Omental fat pad (tissue), 3 donors: ENCODE measurements at regions not wholly inside any gene's neighbourhood (a gene's known extent, or its start where the extent isn't known, plus 50 kb on each side); places are given as distances from the start of the nearest gene placed in this dataset.

ENCODE experiments used
- ATAC-seq: fragments of 150-250 bp; one replicate; pipeline ENCODE4 v1.9.1; 2016; ENCODE audit warnings: mild to moderate bottlenecking, moderate library complexity; ENCODE audit not compliant: low FRiP score
- DNase-seq: peaks from one replicate; pipeline ENCODE4 v3.0.0-alpha.2; 2019; ENCODE audit warnings: low spot score
- TF ChIP-seq, protein P1 (sequence below), 3 donors: fragments of 450-650 bp; IDR thresholded peaks; one replicate each; pipeline ENCODE4 v1.5.1; 2016 to 2017; ENCODE audit warnings: antibody characterized with exemption in 3 of 3, mild to moderate bottlenecking in 3 of 3, moderate library complexity in 2 of 3

DNA sequence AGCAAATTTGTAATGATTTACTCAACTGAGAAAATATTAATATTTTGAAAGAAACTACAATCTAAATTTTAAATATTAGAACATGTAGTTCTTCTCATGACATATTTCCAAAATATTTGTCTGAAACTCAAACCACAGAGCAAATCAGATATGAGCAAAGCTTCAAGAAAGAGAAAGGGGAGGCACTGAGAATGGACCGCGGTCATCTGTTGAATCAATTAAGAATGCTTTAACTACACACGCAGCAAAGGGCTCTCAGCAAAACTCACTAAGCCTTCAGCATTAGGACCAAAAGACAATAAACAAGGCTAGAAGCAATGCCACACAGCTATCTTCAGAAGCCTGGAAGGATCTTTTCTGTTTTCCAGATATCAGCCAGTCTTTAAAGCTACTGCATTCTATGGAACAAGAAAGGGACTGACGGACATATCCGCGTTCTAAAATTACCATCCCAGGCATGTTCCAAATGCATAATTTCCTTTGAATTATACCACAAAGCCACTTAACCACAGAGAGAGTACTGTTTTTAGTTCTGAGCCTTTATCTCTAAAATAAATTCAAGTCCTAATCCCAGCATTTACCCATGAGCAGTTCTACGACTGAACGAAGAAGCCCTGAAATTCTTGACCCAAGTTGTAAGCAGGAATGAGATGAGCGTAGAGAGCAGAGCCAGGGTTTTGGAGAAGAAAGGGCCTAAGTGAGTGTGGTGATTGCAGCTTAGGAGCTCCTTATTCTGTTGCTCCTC, 513.5 kb downstream of the AGTPBP1 start:
- ATAC-seq: no peak
- TF ChIP-seq, protein P1, sequence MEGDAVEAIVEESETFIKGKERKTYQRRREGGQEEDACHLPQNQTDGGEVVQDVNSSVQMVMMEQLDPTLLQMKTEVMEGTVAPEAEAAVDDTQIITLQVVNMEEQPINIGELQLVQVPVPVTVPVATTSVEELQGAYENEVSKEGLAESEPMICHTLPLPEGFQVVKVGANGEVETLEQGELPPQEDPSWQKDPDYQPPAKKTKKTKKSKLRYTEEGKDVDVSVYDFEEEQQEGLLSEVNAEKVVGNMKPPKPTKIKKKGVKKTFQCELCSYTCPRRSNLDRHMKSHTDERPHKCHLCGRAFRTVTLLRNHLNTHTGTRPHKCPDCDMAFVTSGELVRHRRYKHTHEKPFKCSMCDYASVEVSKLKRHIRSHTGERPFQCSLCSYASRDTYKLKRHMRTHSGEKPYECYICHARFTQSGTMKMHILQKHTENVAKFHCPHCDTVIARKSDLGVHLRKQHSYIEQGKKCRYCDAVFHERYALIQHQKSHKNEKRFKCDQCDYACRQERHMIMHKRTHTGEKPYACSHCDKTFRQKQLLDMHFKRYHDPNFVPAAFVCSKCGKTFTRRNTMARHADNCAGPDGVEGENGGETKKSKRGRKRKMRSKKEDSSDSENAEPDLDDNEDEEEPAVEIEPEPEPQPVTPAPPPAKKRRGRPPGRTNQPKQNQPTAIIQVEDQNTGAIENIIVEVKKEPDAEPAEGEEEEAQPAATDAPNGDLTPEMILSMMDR (IDR thresholded peaks at IDR 0.05): no peak
- DNase-seq: no peak

GRCh38 chr9:85225180-85225579, 516.6 kb downstream of the AGTPBP1 start:
- DNase-seq (no peak), ATAC-seq (no peak)
- TF ChIP-seq, protein P1 (IDR thresholded peaks at IDR 0.05): no peak

- TF ChIP-seq, protein P1 (IDR thresholded peaks at IDR 0.05): no peak
- no peak for ATAC-seq
Measured at GRCh38 chr9:85224729-85225128, 517.0 kb downstream of the AGTPBP1 start.

DNA sequence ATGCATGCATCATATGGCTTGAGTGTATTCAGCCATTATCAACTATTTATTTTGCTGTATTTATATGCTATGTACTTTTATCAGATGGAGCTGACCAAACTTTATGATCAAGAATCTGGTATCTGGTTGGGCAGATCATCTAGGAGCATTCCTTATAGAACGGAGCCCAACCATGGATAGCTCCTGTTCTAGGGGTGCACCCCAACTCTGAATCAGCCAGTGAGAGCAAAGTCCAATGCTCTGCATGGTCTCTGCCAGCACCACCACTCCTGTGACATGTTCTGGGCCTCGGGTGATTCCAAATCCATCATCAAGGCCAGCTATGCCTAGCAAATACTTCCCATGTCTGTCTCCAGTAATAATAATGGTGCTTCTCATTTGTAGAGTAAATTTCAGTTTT, 517.5 kb downstream of the AGTPBP1 start:
- ATAC-seq: no peak
- DNase-seq: no peak
- TF ChIP-seq, protein P1 (IDR thresholded peaks at IDR 0.05): no peak

More at GRCh38 chr9:85224729-85225128, 517.0 kb downstream of the AGTPBP1 start:
- no peak for DNase-seq

DNA sequence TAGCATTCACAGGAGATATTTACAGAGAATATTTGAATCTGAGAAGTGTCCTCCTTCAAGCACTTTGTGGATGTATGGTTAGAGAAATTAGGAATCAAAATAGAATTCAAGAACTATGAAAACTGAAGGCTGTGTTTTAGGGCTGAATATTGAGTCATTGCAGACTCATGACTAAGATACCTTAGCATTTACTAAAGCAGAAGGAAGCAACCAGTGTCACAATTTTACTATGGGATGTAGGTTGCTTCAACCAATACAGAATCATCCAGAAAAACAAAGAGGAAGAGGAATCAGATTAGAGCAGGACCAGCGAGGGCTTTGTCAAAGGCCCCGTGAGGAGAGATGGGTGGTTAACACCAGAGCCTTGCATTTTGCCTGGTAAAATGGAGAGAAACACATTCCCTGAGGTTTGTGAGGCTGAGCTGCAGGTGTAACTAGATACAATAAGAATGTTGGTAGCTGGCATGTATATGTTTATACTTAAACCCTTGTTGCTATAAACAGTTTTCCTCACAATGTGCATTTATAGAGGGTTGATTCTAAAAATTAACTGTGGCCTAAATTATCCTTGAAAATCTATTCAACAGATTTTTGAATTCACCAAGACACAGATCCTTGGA, 518.1 kb downstream of the AGTPBP1 start:
- TF ChIP-seq, protein P1 (IDR thresholded peaks at IDR 0.05): no peak
- ATAC-seq (no peak), DNase-seq (no peak)

GRCh38 chr9:85216601-85217000, 525.2 kb downstream of the AGTPBP1 start:
- TF ChIP-seq, protein P1 (IDR thresholded peaks at IDR 0.05): no peak
- DNase-seq: no peak
- no peak for ATAC-seq

DNA sequence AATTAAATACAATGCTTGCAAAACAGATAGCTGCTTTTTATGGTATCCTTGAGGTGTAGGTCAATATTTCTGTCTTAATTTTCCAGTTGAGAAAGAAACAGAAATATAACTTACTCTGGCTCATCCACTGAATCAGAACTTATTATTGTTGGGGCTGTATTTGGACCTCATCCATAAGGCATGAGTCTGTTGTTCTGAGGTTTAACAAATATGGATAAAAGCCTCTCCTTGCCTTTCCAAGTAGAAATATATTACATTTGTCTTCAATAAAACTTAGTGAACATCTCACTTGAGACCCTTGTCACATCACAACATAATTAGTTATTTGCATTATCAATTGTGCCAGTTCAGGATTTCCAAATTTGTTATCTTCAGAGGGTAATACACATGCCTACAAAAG, 525.8 kb downstream of the AGTPBP1 start:
- DNase-seq (no peak), ATAC-seq (no peak)
- TF ChIP-seq, protein P1 (IDR thresholded peaks at IDR 0.05): no peak
